HG02885 (cell line): ENCODE measurements at regions not wholly inside any gene's neighbourhood (a gene's known extent, or its start where the extent isn't known, plus 50 kb on each side); places are given as distances from the start of the nearest gene placed in this dataset.
"Not testable (repeated sequence)": the region's sequence is repeated elsewhere in the genome, so short reads cannot be mapped to it uniquely, and the experiment has no call there.

Experiments used
- ATAC-seq: cut with Tn5 transposase; IDR thresholded peaks from one replicate; pipeline ENCODE4 v1.9.1; 2021; ENCODE audit warnings: mild to moderate bottlenecking; ENCODE audit not compliant: unreplicated experiment, poor library complexity

DNA sequence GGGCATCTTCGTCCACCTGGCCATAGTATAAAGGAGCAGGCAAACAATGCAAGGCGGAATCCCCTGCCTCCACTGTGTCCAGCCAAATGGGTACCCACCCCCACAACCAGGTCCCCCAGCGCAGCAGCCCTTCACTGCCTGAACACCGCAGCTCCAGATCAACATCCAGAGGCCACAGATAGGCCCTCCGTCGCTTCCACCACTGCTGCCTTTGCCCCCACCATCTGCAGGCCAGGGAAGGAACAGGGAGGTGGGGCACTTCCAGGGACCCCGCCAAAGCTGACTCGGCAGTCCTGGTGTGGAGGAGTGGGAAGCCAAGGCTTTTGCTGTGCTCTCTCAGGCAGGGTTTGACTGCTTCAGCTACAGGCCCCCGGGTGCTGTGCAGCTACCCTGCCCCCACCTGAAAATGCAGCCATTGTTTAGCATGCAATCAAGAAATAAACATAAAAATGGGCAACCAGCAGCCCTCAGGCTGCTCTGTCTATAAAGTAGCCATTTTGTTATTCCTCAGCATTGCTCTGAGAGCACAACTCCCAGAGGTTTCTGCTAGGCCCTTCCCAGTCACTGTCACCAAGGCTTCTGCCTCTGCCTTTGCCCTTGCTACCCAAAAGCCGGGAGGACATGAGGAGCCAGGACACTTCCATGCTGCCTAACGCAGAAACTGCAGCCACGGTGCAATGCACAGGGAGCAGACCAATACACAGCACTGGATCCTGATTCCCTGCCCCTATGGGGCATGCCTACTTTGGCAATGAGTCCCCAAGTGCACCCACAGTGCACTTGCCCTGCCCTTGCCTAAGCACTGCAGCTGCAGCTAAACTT lies 733.2 kb upstream of the KLHL1 start:
- no peak for ATAC-seq

- ATAC-seq = no peak
Observed at GRCh38 chr13:70835371-70835770, 727.1 kb upstream of the KLHL1 start.

GRCh38 chr13:70829748-70830147 lies 721.5 kb upstream of the KLHL1 start:
- peak; percentile 59 for ATAC-seq

- no peak for ATAC-seq
Observed at GRCh38 chr13:70817576-70817975, 709.3 kb upstream of the KLHL1 start.

DNA sequence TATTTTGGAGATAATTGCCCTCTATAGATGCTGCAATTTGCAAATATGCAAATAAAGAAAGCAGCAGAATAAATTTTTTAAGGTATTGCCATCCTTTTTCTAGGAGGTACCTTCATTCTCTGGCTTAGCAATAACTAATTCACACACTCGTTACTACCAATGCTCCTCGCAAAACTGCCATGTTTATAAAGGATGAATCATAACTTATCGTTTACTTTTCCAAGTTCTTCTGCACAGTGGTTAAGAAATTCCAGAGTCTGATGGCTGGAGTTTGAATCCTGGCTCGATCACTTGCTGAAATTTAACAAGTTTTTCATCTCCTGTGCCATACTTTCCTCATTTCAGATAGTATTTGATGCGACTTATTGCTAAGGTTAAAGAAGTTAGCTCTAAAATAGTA lies 708.6 kb upstream of the KLHL1 start:
- no peak for ATAC-seq

DNA sequence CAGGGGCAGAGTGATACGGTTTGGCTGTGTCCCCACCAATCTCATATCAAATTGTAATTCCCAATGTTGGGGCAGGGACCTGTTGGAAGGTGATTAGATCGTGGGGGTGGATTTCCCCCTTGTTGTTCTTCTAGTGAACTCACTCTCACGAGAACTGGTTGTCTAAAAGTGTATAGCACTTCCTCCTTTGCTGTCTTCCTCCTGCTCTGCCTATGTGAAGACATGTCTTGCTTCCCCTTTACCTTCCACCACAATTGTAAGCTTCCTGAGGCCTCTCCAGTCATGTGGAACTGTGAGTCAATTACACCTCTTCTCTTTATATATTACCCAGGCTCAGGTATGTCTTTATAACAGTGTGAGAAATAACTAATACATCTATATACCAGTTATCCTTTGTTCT lies 706.4 kb upstream of the KLHL1 start:
- ATAC-seq = no peak

DNA sequence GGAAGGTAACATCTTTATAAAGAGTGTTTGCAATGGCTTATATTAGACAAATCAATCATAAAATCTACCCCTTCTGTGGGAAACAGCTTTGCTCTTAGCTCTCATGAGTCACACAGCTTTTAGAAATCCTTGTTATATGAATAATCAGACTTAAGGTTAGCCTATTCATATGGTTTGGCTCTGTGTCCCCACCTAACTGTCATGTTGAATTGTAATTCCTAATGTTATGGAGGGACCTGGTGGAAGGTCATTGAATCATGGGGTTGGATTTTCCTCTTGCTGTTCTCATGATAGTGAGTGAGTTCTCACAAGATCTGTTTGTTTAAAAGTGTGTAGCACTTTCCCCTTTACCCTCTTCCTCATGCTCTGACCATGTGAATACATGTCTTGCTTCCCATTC lies 704.2 kb upstream of the KLHL1 start:
- ATAC-seq = no peak

- ATAC-seq = no peak
Observed at GRCh38 chr13:70809588-70809987, 701.3 kb upstream of the KLHL1 start.

DNA sequence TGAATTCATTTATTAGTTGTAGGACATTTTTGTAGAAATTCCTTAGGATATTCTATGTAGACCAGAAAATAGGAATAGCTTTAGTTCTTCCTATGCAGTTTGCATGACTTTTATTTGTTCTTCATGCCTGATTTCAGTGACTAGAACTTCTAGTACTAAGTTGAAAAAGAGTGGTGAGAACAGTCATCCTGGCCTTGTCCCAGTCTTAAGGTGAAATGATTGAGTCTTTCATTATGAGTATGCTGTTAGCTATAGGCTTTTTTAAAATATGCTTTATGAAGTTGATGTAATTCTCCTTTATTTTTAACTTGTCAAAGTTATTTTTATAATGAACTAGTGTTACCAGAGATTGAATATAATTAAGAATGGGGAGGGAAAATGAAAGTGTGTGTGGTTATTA lies 690.1 kb upstream of the KLHL1 start:
- ATAC-seq = peak; percentile 47

- no peak for ATAC-seq
Observed at GRCh38 chr13:70795484-70795883, 687.2 kb upstream of the KLHL1 start.

DNA sequence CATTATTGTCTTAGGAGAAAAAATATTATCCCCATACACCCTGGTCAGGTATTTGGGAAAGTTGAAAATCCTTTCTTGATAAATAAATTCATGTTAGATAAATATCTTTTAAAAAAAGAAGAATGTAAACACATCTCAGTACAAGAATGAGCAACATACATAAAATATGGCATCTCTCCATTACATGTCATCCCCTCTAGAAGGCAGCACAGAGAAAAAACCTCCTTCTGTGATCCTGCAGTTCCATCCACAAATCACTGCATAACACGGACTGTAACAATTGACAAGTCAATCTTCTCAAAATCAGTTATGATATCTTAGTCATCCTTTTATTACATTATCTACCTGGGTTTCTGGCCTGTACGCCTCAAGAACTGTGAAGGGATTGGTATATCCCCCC lies 683.9 kb upstream of the KLHL1 start:
- ATAC-seq = no peak

GRCh38 chr13:70789751-70790150 lies 681.5 kb upstream of the KLHL1 start:
- ATAC-seq = no peak

DNA sequence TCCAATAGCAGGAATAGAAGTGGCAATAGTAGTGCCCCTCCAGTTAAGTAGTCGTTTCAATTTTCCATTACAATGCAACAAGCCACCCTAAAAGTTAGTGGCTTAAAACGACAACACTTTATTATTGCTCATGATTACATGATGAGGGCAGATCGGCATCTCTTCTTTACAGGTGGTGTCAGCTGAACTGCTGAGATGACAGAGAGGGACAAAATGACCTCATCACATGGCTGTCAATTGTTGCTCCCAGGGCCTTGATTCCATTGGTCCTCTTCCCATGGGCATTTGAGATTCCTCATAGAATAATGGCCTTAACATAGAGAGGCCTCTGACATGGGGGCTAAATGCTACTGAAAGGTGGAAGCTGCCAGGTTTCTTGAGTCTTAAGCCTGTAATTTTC lies 679.8 kb upstream of the KLHL1 start:
- no peak for ATAC-seq

GRCh38 chr13:70784207-70784989 lies 676.1 kb upstream of the KLHL1 start:
- ATAC-seq = no peak

GRCh38 chr13:70769817-70770216 lies 661.6 kb upstream of the KLHL1 start:
- no peak for ATAC-seq

- no peak for ATAC-seq
Observed at GRCh38 chr13:70758932-70759331, 650.7 kb upstream of the KLHL1 start.

- no peak for ATAC-seq
Observed at GRCh38 chr13:70756088-70756487, 647.8 kb upstream of the KLHL1 start.

GRCh38 chr13:70755456-70755855 lies 647.2 kb upstream of the KLHL1 start:
- no peak for ATAC-seq

- no peak for ATAC-seq
Observed at GRCh38 chr13:70747262-70747661, 639.0 kb upstream of the KLHL1 start.

- not testable (repeated sequence) for ATAC-seq
Observed at GRCh38 chr13:70746469-70746868, 638.2 kb upstream of the KLHL1 start.

DNA sequence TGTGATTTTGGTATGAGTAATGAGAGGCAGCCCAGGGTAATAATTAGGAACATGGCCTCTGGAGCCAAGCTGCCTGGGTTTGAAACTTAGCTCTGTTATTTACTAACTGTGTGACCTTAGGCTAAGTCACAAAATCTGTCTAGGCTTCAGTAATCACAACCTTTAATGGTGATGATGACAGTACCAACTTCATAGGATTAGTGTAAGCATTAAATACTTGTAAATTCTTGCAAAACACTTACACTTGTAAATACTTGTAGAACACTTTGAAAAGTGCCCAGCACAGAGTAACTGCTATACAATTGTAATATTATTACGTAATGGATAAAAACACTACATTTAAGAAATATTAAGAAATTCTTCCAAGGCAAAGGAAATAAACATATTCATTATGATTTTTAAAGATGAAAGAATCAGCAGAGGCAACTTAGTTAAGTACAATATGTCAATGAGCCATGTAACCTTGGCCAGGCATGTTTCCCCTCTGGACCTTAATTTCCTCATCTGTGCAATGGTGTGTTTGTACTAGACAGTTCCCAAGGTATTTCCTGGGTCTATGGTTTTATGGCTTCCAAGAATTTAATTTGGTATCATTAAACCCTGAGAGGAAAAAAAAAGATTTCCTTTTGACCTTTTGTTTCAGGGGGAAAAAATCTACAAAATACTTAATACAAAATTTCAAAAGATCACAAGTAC lies 628.5 kb upstream of the KLHL1 start:
- no peak for ATAC-seq
